GM19455 (cell line): ENCODE measurements at regions not wholly inside any gene's neighbourhood (a gene's known extent, or its start where the extent isn't known, plus 50 kb on each side); places are given as distances from the start of the nearest gene placed in this dataset.

Source experiments
- ATAC-seq: cut with Tn5 transposase; IDR thresholded peaks from one replicate; pipeline ENCODE4 v1.9.1; 2021; ENCODE audit not compliant: unreplicated experiment

DNA sequence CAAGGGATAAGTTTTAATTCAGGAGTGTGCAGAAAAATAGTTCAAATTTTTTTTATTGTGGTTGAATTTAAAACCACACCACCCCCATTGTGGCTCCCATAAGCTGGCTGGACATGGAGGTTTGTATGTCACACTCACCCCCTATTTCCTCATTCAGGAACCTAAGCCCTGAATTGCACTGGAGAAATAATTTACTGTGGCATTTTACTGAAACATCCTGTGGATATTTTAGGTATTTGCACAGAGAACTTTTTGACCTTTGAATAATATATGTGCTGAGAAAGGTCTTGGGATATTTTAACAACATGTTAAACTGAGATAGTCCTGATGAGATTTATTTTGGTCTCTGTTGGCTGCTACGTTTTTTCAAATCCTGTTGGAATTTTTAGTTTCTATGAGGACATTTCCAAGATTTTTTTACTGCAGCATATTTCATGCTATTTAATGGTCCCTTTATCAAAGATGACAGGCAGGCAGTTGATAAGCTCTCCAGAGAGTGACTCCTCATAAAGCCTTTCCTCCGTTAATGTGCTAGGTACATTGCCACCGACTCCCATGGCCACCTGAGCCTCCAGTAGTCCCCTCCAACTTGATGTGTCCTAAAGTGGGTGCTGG is 51.2 kb upstream of the PALM2AKAP2 start:
- no peak for ATAC-seq

DNA sequence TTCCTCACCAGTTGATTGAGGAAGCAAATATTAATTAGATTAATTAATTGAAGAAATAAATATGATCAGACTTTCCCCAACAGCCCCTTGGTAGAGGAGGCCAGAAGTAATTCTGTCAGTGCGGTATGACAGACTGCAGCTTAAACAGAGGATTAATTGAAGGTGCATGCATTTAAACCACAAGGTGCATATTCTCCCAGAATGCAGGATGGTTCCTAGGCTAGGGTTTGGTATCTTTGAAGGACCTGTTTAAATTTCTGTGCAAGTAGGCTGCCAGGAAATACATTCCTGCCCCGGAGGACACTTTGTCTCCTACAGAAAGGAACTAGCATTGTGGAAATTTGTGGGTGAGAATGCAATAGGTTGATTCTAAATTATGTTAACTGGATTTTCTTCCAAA is 50.5 kb upstream of the PALM2AKAP2 start:
- no peak for ATAC-seq
